ENCODE measurements at regions not wholly inside any gene's neighbourhood (a gene's known extent, or its start where the extent isn't known, plus 50 kb on each side); places are given as distances from the start of the nearest gene placed in this dataset.

DNA sequence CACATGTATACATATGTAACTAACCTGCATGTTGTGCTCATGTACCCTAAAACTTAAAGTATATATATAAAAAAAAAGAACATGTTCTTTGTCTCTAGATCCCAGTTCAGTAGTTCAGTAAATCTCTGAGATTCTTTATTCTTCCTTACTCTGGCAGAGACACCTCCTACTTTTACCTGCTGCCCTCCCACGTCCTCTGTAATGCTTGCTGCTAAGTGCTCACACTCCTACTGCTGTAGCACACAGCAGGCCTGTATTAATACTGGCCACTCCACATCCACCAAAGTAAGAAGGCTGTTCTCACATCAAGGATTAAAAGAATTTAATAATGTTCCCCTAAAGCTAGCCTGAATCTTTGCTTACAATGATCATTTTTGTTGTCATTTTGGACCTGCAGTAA is 648.4 kb upstream of the EYS start:
- no peaks in the 10 kb centered on the region for H3K36me3 ChIP-seq
- no peak overlapping the region for H3K4me3 ChIP-seq
- no peak overlapping the region for H3K27ac ChIP-seq
- H3K9me3 ChIP-seq = no peaks in the 10 kb centered on the region
- no peaks in the 10 kb centered on the region for H3K27me3 ChIP-seq (replicated peaks; ENCODE audit: insufficient read depth)
- TF ChIP-seq, protein P1, sequence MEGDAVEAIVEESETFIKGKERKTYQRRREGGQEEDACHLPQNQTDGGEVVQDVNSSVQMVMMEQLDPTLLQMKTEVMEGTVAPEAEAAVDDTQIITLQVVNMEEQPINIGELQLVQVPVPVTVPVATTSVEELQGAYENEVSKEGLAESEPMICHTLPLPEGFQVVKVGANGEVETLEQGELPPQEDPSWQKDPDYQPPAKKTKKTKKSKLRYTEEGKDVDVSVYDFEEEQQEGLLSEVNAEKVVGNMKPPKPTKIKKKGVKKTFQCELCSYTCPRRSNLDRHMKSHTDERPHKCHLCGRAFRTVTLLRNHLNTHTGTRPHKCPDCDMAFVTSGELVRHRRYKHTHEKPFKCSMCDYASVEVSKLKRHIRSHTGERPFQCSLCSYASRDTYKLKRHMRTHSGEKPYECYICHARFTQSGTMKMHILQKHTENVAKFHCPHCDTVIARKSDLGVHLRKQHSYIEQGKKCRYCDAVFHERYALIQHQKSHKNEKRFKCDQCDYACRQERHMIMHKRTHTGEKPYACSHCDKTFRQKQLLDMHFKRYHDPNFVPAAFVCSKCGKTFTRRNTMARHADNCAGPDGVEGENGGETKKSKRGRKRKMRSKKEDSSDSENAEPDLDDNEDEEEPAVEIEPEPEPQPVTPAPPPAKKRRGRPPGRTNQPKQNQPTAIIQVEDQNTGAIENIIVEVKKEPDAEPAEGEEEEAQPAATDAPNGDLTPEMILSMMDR (IDR thresholded peaks at IDR 0.05) = no peak
- H3K4me1 ChIP-seq (ENCODE audit: control insufficient read depth in 1 of 2, low read depth in 2 of 2) = no peaks in the 10 kb centered on the region
- DNase-seq (ENCODE audit: low spot score) = no peak
- no peak for ATAC-seq (ENCODE audit: insufficient number of reproducible peaks, low FRiP score, low read depth)

DNA sequence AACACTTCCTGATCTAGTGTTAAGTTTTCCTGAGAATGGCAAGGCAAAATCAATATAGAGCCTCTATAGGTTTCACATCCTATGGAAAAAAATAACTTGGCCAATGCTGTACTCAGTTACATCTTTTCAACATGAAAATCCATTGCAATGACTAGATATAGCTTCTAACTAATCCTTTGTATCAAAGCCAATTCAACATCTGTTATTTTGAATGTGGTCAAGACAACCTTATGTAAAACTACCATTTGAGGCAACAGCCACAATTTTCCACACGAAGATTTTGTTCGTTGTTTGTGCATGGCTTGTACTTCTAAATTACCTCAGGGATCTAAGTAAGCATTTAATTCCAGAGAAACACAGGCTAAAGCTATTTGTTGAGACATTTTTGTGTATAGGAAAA is 637.8 kb upstream of the EYS start:
- no peak for ATAC-seq (ENCODE audit: insufficient number of reproducible peaks, low FRiP score, low read depth)
- no peaks in the 10 kb centered on the region for H3K4me1 ChIP-seq (ENCODE audit: control insufficient read depth in 1 of 2, low read depth in 2 of 2)
- DNase-seq (ENCODE audit: low spot score) = no peak

DNA sequence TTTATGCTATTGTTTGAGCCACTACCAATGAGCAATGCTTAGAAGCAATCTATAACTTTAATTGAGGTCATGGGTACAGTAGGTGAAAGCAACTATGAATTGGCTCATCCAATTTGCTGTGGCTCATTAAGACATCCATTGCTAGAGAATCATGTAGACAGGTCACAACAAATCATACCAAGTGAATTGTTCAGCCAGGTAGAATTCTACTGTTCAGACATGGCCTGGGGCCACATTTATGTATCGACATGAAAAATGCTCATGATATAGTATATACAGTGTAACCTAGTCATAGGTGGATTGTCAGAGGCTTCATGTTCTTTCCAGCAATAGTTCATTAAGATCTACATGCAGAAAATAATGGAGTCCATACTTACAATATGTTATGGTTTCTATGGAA is 633.7 kb upstream of the EYS start:
- Histone ChIP-seq H3K9me3 (no peaks in the 10 kb centered on the region), H3K27ac (no peak overlapping the region), H3K36me3 (no peaks in the 10 kb centered on the region), H3K27me3 (replicated peaks; ENCODE audit: insufficient read depth) (no peaks in the 10 kb centered on the region), H3K4me3 (no peak overlapping the region), H3K4me1 (ENCODE audit: control insufficient read depth in 1 of 2, low read depth in 2 of 2) (no peaks in the 10 kb centered on the region)
- ATAC-seq (ENCODE audit: insufficient number of reproducible peaks, low FRiP score, low read depth) (no peak), DNase-seq (ENCODE audit: low spot score) (no peak)
- TF ChIP-seq, protein P1 (IDR thresholded peaks at IDR 0.05) = no peak

More for the DNA sequence above, 637.8 kb upstream of the EYS start:
- Histone ChIP-seq H3K27me3 (replicated peaks; ENCODE audit: insufficient read depth) (no peaks in the 10 kb centered on the region), H3K27ac (no peak overlapping the region), H3K36me3 (no peaks in the 10 kb centered on the region), H3K4me3 (no peak overlapping the region), H3K9me3 (no peaks in the 10 kb centered on the region)
- TF ChIP-seq, protein P1 (IDR thresholded peaks at IDR 0.05) = no peak

DNA sequence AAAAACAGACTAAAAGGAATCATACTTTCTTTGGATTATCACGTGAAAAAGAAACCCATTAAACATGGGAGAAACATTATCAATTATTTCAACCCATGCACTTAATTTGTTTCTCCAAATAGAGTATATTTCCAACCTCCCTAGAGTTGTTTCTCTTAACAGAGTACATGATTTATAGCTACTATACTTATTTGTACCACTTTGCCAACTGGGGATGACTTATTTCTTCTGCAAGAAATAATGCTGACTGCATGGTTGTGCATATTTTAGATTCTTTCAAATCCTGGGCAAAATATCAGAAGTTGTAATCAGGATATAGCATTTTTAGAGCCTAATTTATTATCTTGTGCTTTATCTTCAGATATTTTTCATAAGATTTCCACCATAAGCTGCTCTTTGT is 629.1 kb upstream of the EYS start:
- H3K36me3 ChIP-seq = no peaks in the 10 kb centered on the region
- H3K9me3 ChIP-seq = no peaks in the 10 kb centered on the region
- ATAC-seq (ENCODE audit: insufficient number of reproducible peaks, low FRiP score, low read depth) (no peak), DNase-seq (ENCODE audit: low spot score) (no peak)
- H3K27me3 ChIP-seq (replicated peaks; ENCODE audit: insufficient read depth) = no peaks in the 10 kb centered on the region
- H3K4me3 ChIP-seq = no peak overlapping the region
- TF ChIP-seq, protein P1 (IDR thresholded peaks at IDR 0.05) = no peak
- no peaks in the 10 kb centered on the region for H3K4me1 ChIP-seq (ENCODE audit: control insufficient read depth in 1 of 2, low read depth in 2 of 2)
- no peak overlapping the region for H3K27ac ChIP-seq

DNA sequence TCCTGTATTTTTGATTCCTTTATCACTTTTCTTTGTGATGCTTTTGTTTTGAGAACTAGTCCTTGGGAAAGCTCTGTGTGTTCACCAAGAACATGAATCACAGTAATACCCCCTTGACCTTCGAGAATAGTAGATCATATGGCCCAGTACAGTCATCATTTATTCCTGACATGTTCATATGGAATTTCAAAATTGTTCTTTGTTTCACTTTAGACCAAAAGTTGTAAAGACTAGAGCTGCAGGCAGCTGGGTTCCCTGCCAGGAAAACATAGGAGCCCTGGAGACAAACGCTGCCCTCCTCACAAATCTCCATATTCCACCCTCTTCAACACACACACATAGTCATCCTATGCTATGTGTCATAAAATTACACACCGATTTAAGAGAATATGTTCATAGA is 621.2 kb upstream of the EYS start:
- TF ChIP-seq, protein P1 (IDR thresholded peaks at IDR 0.05) = no peak
- ATAC-seq (ENCODE audit: insufficient number of reproducible peaks, low FRiP score, low read depth) = no peak
- no peak for DNase-seq (ENCODE audit: low spot score)
- H3K27ac ChIP-seq = no peak overlapping the region
- no peaks in the 10 kb centered on the region for H3K27me3 ChIP-seq (replicated peaks; ENCODE audit: insufficient read depth)
- no peaks in the 10 kb centered on the region for H3K4me1 ChIP-seq (ENCODE audit: control insufficient read depth in 1 of 2, low read depth in 2 of 2)
- no peak overlapping the region for H3K4me3 ChIP-seq
- H3K36me3 ChIP-seq = no peaks in the 10 kb centered on the region
- H3K9me3 ChIP-seq = no peaks in the 10 kb centered on the region

Data from thoracic aorta (tissue), 2 donors.